ENCODE measurements at regions not wholly inside any gene's neighbourhood (a gene's known extent, or its start where the extent isn't known, plus 50 kb on each side); places are given as distances from the start of the nearest gene placed in this dataset.

- no peaks in the 10 kb centered on the region for H3K4me1 ChIP-seq (ENCODE audit: control insufficient read depth in 1 of 2, low read depth in 2 of 2)
- no peaks in the 10 kb centered on the region for H3K27me3 ChIP-seq (replicated peaks; ENCODE audit: insufficient read depth)
- no peak for DNase-seq (ENCODE audit: low spot score)
- no peaks in the 10 kb centered on the region for H3K36me3 ChIP-seq
- H3K27ac ChIP-seq: no peak overlapping the region
- no peaks in the 10 kb centered on the region for H3K9me3 ChIP-seq
- TF ChIP-seq CTCF (IDR thresholded peaks at IDR 0.05): no peak
- no peak for ATAC-seq (ENCODE audit: insufficient number of reproducible peaks, low FRiP score, low read depth)
- no peak overlapping the region for H3K4me3 ChIP-seq
Observed at GRCh38 chr13:32917504-32917903, 98.7 kb upstream of the KL start.

- ATAC-seq (ENCODE audit: insufficient number of reproducible peaks, low FRiP score, low read depth) (no peak), DNase-seq (ENCODE audit: low spot score) (no peak)
- H3K4me3 ChIP-seq: no peak overlapping the region
- no peaks in the 10 kb centered on the region for H3K4me1 ChIP-seq (ENCODE audit: control insufficient read depth in 1 of 2, low read depth in 2 of 2)
- no peaks in the 10 kb centered on the region for H3K27me3 ChIP-seq (replicated peaks; ENCODE audit: insufficient read depth)
- no peaks in the 10 kb centered on the region for H3K36me3 ChIP-seq
- no peak overlapping the region for H3K27ac ChIP-seq
- TF ChIP-seq CTCF (IDR thresholded peaks at IDR 0.05): no peak
- H3K9me3 ChIP-seq: no peaks in the 10 kb centered on the region
Observed at GRCh38 chr13:32923725-32924124, 92.5 kb upstream of the KL start.

GRCh38 chr13:32924886-32925285, 91.3 kb upstream of the KL start:
- DNase-seq (ENCODE audit: low spot score): no peak
- TF ChIP-seq CTCF (IDR thresholded peaks at IDR 0.05): no peak
- no peak for ATAC-seq (ENCODE audit: insufficient number of reproducible peaks, low FRiP score, low read depth)

GRCh38 chr13:32925506-32925905, 90.7 kb upstream of the KL start:
- ATAC-seq (ENCODE audit: insufficient number of reproducible peaks, low FRiP score, low read depth): no peak
- no peak overlapping the region for H3K4me3 ChIP-seq
- H3K27me3 ChIP-seq (replicated peaks; ENCODE audit: insufficient read depth): no peaks in the 10 kb centered on the region
- TF ChIP-seq CTCF (IDR thresholded peaks at IDR 0.05): no peak
- no peak overlapping the region for H3K27ac ChIP-seq
- H3K9me3 ChIP-seq: no peaks in the 10 kb centered on the region
- H3K4me1 ChIP-seq (ENCODE audit: control insufficient read depth in 1 of 2, low read depth in 2 of 2): no peaks in the 10 kb centered on the region
- no peaks in the 10 kb centered on the region for H3K36me3 ChIP-seq
- DNase-seq (ENCODE audit: low spot score): no peak

More at GRCh38 chr13:32924886-32925285, 91.3 kb upstream of the KL start:
- Histone ChIP-seq H3K27me3 (replicated peaks; ENCODE audit: insufficient read depth) (no peaks in the 10 kb centered on the region), H3K9me3 (no peaks in the 10 kb centered on the region), H3K36me3 (no peaks in the 10 kb centered on the region), H3K4me1 (ENCODE audit: control insufficient read depth in 1 of 2, low read depth in 2 of 2) (no peaks in the 10 kb centered on the region), H3K27ac (no peak overlapping the region), H3K4me3 (no peak overlapping the region)

GRCh38 chr13:32932376-32932775, 83.8 kb upstream of the KL start:
- ATAC-seq (ENCODE audit: insufficient number of reproducible peaks, low FRiP score, low read depth): no peak

More at GRCh38 chr13:32932376-32932775, 83.8 kb upstream of the KL start:
- TF ChIP-seq CTCF (IDR thresholded peaks at IDR 0.05): no peak
- H3K4me1 ChIP-seq (ENCODE audit: control insufficient read depth in 1 of 2, low read depth in 2 of 2): no peaks in the 10 kb centered on the region
- no peaks in the 10 kb centered on the region for H3K9me3 ChIP-seq
- no peak overlapping the region for H3K4me3 ChIP-seq
- H3K27ac ChIP-seq: no peak overlapping the region
- H3K36me3 ChIP-seq: no peaks in the 10 kb centered on the region
- H3K27me3 ChIP-seq (replicated peaks; ENCODE audit: insufficient read depth): no peaks in the 10 kb centered on the region
- no peak for DNase-seq (ENCODE audit: low spot score)
